ENCODE measurements at regions not wholly inside any gene's neighbourhood (a gene's known extent, or its start where the extent isn't known, plus 50 kb on each side); places are given as distances from the start of the nearest gene placed in this dataset.

DNA sequence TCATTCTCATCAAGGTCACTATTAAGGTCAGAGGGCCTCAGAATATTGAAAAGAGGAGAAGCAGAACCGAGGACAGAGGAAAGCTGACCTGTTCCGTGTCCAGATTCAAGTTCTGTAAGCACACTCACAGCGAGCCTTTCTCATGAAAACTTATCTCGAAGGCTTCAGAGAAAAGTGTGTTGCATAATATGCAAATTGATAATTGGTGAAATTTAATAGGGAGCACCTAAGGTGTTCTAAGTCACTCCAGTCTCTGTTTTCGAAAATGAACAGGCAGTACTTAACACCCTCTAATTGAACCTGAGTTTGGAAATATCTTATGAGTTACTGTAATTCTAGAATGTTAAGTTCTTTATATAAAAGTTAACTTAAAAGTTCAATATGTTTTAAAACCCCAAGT is 181.2 kb upstream of the PDE10A start:
- no peak overlapping the region for H3K4me3 ChIP-seq (ENCODE audit: low read length)
- no peaks in the 10 kb centered on the region for H3K27me3 ChIP-seq (replicated peaks; ENCODE audit: insufficient read depth, low read length)
- no peaks in the 10 kb centered on the region for H4K20me1 ChIP-seq (ENCODE audit: insufficient read depth, low read length)
- H3K9me2 ChIP-seq (replicated peaks; ENCODE audit: insufficient read depth, low read length), result no peaks in the 10 kb centered on the region
- H3F3A ChIP-seq (ENCODE audit: insufficient read depth, low read length), result no peaks in the 10 kb centered on the region
- no peaks in the 10 kb centered on the region for H3K9me3 ChIP-seq (replicated peaks; ENCODE audit: insufficient read depth, low read length)
- H3K9ac ChIP-seq (ENCODE audit: low read length), result no peak overlapping the region
- no peak overlapping the region for H3K27ac ChIP-seq (ENCODE audit: low read length)
- no peak overlapping the region for H3K4me2 ChIP-seq (ENCODE audit: low read depth, low read length)
- no peak for DNase-seq
- H3K36me3 ChIP-seq (replicated peaks; ENCODE audit: insufficient read depth, low read length), result no peaks in the 10 kb centered on the region
- H2AFZ ChIP-seq (ENCODE audit: low read length), result no peak overlapping the region
- TF ChIP-seq, protein P1, sequence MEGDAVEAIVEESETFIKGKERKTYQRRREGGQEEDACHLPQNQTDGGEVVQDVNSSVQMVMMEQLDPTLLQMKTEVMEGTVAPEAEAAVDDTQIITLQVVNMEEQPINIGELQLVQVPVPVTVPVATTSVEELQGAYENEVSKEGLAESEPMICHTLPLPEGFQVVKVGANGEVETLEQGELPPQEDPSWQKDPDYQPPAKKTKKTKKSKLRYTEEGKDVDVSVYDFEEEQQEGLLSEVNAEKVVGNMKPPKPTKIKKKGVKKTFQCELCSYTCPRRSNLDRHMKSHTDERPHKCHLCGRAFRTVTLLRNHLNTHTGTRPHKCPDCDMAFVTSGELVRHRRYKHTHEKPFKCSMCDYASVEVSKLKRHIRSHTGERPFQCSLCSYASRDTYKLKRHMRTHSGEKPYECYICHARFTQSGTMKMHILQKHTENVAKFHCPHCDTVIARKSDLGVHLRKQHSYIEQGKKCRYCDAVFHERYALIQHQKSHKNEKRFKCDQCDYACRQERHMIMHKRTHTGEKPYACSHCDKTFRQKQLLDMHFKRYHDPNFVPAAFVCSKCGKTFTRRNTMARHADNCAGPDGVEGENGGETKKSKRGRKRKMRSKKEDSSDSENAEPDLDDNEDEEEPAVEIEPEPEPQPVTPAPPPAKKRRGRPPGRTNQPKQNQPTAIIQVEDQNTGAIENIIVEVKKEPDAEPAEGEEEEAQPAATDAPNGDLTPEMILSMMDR (IDR thresholded peaks at IDR 0.05; ENCODE audit: low read length), result no peak
- TF ChIP-seq EZH2 (optimal IDR thresholded peaks at IDR 0.05; ENCODE audit: low read depth, low read length), result no peak
- no peak for TF ChIP-seq EZH2phosphoT487 (IDR thresholded peaks at IDR 0.05; ENCODE audit: low read length)
- no peaks in the 10 kb centered on the region for H3K79me2 ChIP-seq (ENCODE audit: low read length)
- no peaks in the 10 kb centered on the region for H3K4me1 ChIP-seq (ENCODE audit: low read length)

DNA sequence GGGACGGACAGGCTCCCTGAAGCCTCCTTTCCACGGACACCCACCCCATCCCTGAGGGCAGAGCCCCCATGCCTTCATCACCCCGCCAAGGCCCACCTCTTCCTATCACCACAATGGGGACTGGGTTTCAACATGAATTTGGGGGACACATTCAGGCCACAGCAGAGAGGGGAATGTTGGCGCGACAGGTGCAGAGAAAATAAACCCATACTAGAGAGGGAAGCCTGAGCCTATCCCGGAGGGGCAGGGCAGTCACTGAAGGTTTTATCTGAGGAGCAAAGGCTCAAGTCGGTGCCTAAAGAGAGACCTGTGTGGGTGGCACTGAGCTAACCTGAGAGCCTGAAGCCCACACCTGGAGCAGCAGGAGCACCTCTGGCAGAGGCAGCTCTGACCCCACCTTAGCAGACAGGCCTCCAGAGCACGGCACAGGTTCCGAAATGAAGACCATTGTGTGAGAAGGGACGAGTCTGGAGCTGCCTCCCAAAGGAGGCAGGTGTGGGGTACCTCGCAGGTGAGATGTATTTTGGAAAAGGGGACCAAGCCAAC is 180.6 kb upstream of the PDE10A start:
- Histone ChIP-seq H3K27ac (ENCODE audit: low read length) (no peak overlapping the region), H3K27me3 (replicated peaks; ENCODE audit: insufficient read depth, low read length) (no peaks in the 10 kb centered on the region), H3K4me1 (ENCODE audit: low read length) (no peaks in the 10 kb centered on the region), H3K79me2 (ENCODE audit: low read length) (no peaks in the 10 kb centered on the region), H3K9me3 (replicated peaks; ENCODE audit: insufficient read depth, low read length) (no peaks in the 10 kb centered on the region), H3K9ac (ENCODE audit: low read length) (no peak overlapping the region), H2AFZ (ENCODE audit: low read length) (no peak overlapping the region), H3K4me3 (ENCODE audit: low read length) (no peak overlapping the region), H3K36me3 (replicated peaks; ENCODE audit: insufficient read depth, low read length) (no peaks in the 10 kb centered on the region), H3F3A (ENCODE audit: insufficient read depth, low read length) (no peaks in the 10 kb centered on the region), H4K20me1 (ENCODE audit: insufficient read depth, low read length) (no peaks in the 10 kb centered on the region), H3K9me2 (replicated peaks; ENCODE audit: insufficient read depth, low read length) (no peaks in the 10 kb centered on the region), H3K4me2 (ENCODE audit: low read depth, low read length) (no peak overlapping the region)
- TF ChIP-seq EZH2 (optimal IDR thresholded peaks at IDR 0.05; ENCODE audit: low read depth, low read length) (no peak), EZH2phosphoT487 (IDR thresholded peaks at IDR 0.05; ENCODE audit: low read length) (no peak)
- TF ChIP-seq, protein P1 (IDR thresholded peaks at IDR 0.05; ENCODE audit: low read length), result no peak
- DNase-seq, result no peak

DNA sequence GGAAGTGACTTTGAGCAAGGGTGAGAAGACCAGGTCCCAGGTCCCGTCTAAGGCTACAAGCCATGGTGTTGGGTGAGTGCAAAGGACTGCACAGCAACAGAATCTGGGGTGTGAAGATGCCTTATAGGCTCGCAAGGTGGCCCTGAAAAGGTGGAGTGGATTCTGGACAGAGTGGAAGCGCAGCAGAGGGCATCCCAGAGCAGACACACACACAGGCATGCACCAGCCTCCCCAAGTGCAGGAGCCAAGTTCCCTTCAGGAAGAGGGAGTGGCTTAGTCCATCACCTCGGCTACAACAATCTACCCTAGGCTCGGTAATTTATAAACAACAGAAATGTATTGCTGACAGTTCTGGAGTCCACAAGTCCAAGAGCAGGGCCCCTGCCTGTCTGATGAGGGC is 180.1 kb upstream of the PDE10A start:
- Histone ChIP-seq H3K27me3 (replicated peaks; ENCODE audit: insufficient read depth, low read length) (no peaks in the 10 kb centered on the region), H3K4me1 (ENCODE audit: low read length) (no peaks in the 10 kb centered on the region), H3K9ac (ENCODE audit: low read length) (no peak overlapping the region), H3K36me3 (replicated peaks; ENCODE audit: insufficient read depth, low read length) (no peaks in the 10 kb centered on the region), H3K4me3 (ENCODE audit: low read length) (no peak overlapping the region), H3K9me2 (replicated peaks; ENCODE audit: insufficient read depth, low read length) (no peaks in the 10 kb centered on the region), H3K27ac (ENCODE audit: low read length) (no peak overlapping the region), H3K9me3 (replicated peaks; ENCODE audit: insufficient read depth, low read length) (no peaks in the 10 kb centered on the region), H4K20me1 (ENCODE audit: insufficient read depth, low read length) (no peaks in the 10 kb centered on the region), H3F3A (ENCODE audit: insufficient read depth, low read length) (no peaks in the 10 kb centered on the region), H3K79me2 (ENCODE audit: low read length) (no peaks in the 10 kb centered on the region), H3K4me2 (ENCODE audit: low read depth, low read length) (no peak overlapping the region), H2AFZ (ENCODE audit: low read length) (no peak overlapping the region)
- no peak for DNase-seq
- no peak for TF ChIP-seq EZH2 (optimal IDR thresholded peaks at IDR 0.05; ENCODE audit: low read depth, low read length)
- no peak for TF ChIP-seq EZH2phosphoT487 (IDR thresholded peaks at IDR 0.05; ENCODE audit: low read length)
- TF ChIP-seq, protein P1 (IDR thresholded peaks at IDR 0.05; ENCODE audit: low read length), result no peak

Data from MM.1S (cell line).